NK-92 treated with Interleukin-12 subunit alpha and Interleukin-12 subunit beta, amount 100 ng/mL, for 24 hours (cell line): ENCODE measurements at regions not wholly inside any gene's neighbourhood (a gene's known extent, or its start where the extent isn't known, plus 50 kb on each side); places are given as distances from the start of the nearest gene placed in this dataset.

Experiments
- DNase-seq: peaks from one replicate; lab custom pipeline; 2025; lab: John Stamatoyannopoulos, UW

DNA sequence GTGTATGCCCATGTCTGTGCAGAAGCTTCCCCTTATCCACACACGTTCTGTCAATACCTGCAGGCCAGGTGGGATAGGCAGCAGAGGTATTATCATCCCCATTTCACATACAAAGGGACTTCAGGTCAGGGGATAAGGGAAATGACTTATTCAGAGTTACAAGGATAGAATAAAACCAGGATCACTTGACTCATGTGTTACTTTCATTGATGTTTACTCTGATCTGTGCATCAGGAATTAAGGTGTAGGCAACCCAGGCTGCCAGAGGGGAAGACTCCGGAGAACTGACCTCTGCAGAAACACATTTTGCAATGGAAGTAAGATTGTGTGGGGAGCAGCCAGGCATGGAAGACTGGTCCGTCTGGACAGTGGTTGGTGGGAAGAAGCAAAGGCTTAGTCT lies 74.2 kb upstream of the FSTL4 start:
- no peak for DNase-seq

DNA sequence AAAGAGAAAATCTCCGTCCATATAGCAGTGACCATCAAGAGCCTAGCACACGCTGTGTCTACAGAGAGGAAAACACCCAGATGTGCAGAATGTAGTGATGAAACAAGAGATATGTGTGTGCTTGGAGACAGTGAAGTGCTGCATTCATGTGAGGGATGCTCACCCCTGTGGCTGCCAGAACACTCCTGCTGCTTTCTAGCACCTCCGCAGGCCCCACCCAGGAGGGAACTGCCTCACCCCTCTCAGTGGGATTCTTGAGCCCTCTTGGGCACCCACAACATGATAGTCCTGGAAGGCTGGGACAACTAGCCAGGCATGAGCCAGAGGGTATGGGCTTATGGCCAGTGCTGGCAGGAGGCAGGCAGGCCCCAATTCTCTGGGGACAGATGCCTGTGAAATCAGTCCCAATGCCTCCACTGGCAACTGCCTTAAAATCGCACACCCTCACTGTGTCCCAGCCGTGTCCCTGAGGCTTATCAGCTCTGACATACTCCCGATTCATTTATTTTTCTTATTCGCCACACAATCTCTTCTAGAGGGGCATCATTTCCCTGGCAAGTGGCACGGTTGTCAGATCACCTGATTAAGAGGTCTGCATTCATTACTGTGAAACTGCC lies 73.2 kb upstream of the FSTL4 start:
- DNase-seq = no peak

DNA sequence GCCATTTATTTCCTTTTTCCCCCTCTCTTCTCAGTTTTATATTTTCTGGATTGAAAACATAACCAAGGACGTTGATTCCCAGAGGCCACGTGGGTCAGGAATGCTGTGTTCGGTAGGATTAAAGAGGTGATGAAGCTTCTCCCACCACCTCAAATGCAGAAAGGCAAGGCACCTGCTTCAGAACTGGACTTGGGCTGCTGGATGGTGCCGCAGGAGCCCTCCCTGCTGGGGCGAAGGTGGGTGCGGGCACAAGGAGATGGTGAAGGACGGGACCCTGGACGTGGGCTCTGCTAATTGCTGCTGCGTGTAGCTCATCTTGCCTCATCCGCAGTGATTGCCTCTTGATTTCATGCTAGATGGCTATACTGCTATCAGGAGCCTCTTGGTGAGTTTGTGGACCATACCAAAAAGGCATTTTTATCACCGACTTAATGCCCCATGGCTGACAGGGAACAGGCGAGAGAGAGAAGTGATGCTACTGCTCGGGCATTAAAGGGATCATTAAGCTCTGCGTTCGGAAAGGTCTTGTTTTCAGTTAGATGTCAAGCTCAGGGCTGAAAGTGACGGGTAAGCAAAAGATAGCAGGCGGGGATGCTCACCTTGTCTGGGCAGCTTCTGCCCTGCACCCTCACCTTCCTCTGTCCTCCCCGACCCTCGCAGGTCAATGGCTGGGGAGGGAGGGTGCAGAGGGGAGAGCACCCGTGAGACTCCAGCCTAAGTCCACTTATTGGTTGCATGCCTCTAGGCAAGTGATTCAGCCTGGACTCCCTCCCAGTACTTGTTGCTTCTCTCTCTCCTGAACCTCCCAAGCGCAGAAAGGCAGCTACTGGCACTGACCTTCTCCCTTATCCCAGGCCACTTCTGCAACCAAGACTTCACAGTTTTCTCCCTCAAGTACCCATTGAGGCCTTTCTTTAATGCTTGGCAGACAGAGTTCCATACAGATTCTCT lies 71.6 kb upstream of the FSTL4 start:
- no peak for DNase-seq

DNA sequence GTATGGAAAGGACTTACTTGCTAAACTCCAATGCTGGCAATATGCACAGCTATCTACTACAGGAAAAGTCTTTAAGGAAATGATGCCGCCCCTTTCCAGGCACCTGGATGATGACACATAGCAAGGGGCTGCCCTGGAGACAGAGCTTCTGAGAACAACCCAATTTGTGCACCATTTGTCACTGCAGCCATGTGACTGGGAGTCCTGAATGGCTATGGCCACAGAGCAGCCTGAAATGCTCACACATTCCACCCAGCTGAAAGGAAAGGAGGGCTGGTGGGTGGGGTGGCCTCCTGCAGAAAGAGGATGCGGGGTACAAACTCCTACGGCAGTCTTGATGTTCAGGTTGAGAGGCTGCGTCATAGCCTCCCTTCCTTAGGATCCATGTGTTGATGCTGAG lies 70.1 kb upstream of the FSTL4 start:
- DNase-seq = no peak

DNA sequence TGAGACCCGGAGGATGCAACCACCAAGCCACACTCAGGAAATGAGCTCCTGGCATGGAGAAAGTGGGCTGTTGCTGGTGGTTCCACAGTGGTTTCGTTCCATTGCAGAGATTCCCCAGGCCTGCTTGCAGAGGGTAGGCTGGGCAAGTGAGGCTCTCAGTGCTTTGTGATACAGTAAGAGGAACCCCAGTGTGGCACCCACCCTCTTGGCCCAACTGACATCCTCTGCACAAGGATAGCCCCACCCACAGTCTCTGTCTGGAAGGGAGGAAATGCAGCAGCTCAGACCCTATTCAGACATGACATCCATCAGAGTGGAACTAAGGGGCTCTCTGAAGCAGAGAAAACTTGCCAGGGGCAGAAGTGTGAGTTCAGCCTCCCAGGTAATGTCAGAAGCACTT lies 69.6 kb upstream of the FSTL4 start:
- no peak for DNase-seq

DNA sequence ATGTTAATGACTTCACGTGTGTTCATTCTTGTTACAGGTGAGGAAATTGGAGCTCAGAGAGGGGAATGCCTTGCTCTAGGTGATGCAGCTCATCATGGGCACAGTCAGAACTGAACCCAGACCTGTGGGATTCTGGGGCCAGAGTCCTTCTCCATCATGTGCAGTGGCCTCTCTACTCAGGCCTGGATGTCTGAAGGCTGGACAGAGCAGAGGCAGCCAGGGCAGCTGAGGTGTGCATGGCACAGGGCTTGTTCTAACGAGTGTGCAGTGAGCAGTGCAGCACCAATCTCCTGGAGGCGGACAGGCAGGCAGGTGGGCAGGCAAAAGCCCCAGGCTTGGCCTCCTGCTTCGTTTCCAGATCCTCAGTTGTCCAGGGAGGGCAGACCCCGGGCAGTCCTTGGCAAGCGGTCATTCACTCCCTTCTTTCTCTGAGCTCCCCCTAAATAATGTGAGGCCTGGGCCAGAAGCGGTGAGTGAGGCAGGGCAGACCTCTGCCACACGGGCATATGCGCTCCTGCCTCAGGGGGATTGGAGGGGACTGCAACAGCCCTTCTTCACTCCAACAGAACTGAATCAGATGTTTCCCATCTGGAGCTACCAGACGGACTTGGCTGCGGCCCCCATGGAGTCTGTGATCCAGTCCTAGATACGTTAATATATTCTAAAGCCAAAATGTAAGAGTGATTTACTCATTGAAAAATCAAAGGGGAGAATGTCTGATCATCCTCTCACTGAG lies 68.7 kb upstream of the FSTL4 start:
- no peak for DNase-seq

DNA sequence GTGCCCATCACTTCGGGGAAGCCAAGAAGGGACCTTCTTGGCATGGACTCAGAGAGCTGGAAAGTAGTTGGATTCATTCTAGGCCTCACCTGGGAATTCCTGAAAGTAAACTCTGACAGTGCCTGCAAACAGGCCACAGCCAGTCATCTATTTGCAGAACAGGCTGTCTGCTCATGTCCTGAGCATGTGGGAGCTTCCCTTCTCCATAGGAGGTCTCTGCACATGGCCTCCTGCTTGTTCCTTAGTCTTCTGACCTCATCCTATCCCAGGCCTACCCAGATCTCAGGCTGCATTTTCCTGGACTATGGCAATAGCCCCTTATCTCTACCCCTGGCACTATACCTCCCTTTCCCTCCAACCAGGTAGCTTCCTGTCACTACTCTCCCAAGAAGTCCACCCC lies 67.2 kb upstream of the FSTL4 start:
- DNase-seq = no peak

DNA sequence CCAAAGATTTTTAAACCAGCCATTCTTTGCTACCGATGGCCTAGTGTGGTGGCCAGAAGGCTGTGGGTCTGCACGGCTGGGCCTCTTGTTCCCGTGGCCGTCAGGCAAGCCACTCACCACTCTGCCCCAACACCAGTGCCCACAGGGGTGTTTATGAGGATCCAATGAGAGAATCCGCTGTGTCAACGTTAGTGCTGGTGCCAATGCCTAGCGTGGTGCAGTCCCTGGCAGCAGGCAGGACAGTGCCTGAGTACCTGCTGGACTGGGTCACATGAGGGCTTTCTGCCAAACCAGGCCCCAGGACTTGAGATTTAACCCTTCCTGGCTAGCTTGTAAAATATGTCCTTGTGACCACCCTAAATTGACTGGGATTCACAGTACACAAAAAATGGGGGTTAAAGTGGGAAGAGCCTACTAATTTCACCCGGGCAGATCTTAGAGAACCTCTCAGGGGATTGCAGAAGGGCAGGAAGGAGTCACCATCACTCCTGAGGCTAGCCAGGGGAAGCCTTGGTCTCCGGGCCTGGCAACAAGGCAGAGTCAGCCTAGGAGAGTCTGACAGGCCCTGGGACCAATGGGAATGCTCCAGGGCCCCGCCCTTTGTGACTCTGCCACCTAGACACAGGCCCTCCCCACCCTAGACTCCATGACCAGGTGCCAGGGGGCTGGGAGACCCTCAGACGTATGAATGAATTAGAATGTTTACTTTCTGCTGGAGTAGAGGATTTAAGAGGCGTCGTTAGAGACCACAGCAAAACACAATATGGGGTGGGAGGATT lies 63.2 kb upstream of the FSTL4 start:
- DNase-seq = no peak

DNA sequence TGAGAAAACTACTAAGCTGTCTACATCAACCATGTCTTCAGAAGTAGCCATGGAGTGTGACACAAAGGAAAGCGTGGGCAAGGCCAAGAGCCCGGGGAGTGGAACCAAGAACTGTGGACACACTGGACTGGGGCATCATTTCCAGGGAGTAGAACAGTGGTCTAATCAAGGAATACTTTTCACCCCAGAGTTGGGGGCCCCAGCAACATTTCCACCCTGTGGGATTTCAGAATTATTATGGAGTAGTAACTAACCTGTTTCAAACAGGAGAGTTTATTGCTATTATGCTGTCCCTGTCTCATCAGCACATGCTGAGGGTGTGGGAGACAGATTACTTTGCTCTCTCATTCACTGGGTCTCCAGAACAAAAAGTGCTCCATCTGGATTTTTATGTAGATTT lies 58.0 kb upstream of the FSTL4 start:
- no peak for DNase-seq

DNA sequence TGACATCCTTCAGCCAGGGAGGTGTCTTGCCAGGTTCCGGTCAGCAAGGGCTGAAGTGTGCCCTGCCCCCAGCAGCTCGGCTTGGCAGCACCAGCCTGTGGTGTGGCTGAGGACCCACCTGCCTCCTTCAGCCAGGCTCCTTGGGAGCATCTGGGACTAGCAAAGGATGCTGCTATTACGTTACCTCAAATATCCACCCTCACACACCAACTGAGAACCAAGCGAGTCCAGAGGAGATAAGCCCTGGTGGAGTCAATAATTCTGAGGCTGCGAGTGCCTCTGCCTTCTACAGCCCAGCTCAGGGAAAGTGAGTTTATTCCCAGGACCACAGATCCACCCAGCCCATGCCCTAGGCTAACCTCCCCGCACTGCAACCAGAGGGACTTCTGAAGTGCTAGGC lies 57.1 kb upstream of the FSTL4 start:
- DNase-seq = no peak

DNA sequence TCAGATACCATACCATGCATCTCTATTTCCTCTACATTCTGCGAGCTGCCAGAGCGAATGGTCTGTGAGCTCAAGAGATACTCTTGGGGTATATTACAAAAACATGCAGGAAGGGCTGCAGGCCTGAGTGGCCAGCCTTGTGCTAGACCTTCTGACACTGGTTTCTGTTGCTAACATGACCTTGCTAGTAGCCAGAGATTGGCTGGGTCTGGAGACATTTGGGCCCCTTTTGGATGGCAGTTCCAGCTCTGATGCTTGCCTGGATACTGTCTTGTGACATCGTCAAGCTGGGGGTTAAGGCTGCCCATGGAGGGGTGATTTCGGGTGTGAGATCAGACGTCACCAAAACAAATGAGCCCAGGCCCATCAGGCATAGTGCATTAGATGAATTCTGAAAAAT lies 56.1 kb upstream of the FSTL4 start:
- no peak for DNase-seq

DNA sequence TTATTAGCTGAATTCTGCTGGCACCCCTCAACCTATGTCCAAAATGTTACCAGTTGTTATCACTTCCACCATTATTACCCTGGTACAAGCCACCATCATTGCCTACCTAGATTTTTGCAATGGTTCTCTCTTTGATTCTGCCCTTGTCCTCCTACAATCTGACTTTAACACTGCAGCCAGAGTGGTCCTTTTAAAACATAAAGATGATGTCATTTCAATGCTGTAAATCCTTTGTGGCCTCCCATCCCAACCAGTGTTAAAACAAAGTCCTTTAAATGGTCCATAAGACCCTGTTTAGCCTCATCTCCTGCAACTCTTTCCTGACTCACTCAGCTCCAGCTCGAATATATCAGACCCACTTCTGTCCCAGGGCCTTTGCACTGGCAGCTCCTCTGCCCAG lies 54.9 kb upstream of the FSTL4 start:
- DNase-seq = no peak

DNA sequence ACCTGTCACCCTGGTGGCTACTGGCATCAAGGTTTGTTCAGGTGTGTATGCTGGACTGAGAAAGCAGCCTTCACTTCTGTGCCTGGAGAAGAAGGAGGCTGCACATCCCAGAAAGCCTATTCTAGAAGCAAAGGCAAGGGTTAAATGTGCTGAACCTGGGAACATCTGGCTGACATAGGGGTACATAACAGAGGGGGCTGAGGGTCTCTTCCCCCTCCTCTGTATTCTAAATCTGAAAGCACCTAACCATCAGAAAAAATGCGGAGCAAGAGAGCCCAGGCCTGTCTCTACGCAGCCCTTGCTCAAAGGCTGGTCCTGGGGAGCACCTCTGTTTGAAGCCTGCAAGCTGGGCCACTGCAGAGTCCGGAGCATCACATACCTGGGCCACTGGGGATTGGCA lies 53.2 kb upstream of the FSTL4 start:
- no peak for DNase-seq

DNA sequence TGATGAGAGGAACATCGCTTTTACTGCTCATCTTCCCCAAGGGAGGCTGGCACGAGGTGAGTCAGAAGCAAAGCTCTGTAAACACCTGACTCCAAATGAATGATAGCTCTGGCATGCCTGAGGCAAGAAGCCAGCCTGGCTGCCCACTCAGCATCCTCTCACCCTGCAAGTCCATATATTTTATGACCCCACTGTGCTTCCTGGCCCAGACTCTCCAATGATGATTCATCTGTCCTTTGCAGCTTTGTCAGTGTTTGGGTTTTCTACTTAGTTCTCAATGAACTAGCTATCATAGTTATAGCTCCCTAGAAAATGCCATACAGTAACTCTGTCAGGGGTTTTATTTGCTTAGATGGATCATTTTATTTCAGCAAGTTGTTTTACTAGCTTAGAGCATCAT lies 52.1 kb upstream of the FSTL4 start:
- no peak for DNase-seq

DNA sequence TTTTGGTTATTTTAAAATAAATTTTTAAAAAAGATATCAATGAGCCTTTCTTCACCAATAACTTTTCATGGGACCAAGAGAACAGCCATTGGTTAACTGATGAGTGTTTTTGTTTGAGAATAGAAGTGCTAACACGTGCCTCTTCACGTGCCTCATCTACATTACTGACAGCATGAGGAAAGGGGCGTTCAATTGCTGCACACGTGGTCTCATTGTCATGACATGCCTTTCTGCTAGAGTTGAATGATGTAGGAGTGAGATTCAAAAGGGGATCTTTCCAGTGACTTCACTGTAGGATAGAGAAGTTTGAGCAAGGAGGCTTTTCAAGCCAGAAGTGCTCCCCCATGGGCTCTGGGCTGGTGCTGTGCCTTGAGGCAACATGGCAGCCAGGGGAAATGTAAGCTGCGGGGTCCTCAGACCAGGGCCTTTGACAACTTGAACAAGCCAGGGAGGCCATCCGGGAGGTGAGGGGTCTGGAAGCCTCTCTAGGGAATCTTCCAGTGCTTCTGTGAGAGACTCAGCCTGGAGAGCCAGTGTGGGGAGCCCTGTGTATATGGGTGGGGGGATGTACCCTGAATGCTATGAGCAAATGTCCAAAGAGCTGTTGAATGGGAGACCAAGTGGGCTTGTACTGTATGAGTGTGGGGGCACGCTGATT lies 51.2 kb upstream of the FSTL4 start:
- no peak for DNase-seq

DNA sequence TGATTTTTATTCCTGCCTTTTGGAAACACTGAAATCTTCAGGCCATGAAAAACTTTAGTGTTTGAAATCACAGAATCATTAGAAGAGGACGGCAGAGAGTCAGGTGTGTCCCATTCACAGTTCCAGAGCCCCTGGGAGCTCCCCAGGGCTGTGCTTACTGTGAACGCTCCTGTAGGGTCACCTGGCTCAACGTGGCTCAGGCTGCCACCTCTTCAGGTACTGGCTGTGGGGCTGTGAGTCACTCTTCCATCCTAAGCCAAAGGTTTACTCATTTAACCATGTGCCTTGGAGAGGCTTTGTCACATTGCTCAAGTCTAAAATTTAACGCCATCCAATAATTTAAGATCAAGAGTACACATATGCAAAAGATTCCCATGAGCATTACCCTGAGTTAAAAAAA lies 50.2 kb upstream of the FSTL4 start:
- no peak for DNase-seq
